ENCODE measurements at regions not wholly inside any gene's neighbourhood (a gene's known extent, or its start where the extent isn't known, plus 50 kb on each side); places are given as distances from the start of the nearest gene placed in this dataset.
"Not testable (repeated sequence)": the region's sequence is repeated elsewhere in the genome, so short reads cannot be mapped to it uniquely, and the experiment has no call there.

- ATAC-seq = no peak
- no peak overlapping the region for H3K27ac ChIP-seq
- H3K4me3 ChIP-seq = no peak overlapping the region
- no peak for DNase-seq
- no peaks in the 10 kb centered on the region for H3K36me3 ChIP-seq
- TF ChIP-seq POLR2A (IDR thresholded peaks at IDR 0.05) = no peak
- TF ChIP-seq, protein P1, sequence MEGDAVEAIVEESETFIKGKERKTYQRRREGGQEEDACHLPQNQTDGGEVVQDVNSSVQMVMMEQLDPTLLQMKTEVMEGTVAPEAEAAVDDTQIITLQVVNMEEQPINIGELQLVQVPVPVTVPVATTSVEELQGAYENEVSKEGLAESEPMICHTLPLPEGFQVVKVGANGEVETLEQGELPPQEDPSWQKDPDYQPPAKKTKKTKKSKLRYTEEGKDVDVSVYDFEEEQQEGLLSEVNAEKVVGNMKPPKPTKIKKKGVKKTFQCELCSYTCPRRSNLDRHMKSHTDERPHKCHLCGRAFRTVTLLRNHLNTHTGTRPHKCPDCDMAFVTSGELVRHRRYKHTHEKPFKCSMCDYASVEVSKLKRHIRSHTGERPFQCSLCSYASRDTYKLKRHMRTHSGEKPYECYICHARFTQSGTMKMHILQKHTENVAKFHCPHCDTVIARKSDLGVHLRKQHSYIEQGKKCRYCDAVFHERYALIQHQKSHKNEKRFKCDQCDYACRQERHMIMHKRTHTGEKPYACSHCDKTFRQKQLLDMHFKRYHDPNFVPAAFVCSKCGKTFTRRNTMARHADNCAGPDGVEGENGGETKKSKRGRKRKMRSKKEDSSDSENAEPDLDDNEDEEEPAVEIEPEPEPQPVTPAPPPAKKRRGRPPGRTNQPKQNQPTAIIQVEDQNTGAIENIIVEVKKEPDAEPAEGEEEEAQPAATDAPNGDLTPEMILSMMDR (IDR thresholded peaks at IDR 0.05) = no peak
- intact Hi-C loops (cut with DNase I) = no loop called here
- WGBS (ENCODE audit: insufficient coverage, low coverage, low lambda C conversion rate, missing lambda C conversion rate) = 78% methylated on average over 7 of the region's 16 CpGs
- no peaks in the 10 kb centered on the region for H3K27me3 ChIP-seq
- no peaks in the 10 kb centered on the region for H3K4me1 ChIP-seq
- no peaks in the 10 kb centered on the region for H3K9me3 ChIP-seq
These were observed 310.6 kb downstream of the SEMA3D start for GRCh38 chr7:84876061-84876821.

DNA sequence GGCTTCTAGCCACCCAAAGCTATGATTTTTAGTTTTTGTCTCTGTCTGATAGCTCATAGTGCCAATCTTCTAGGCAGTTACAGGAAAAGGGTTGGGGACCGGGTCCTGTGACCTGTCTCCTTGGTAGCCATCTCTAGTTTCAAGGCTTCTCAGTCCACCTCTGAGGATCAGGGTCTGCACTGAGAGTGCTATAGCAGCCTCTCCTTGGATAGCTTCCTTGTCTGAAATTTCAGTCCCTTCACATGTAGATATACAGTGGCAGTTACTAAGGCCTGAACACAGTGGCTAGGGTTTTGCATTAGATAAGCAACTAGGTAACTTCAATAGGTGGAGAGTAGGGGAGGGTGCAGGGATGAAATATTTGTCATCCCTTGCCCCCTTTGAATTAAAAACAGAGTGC lies 321.3 kb downstream of the SEMA3D start:
- H3K9me3 ChIP-seq = no peaks in the 10 kb centered on the region
- DNase-seq = no peak
- intact Hi-C loops (cut with DNase I) = no loop called here
- H3K4me1 ChIP-seq = no peaks in the 10 kb centered on the region
- no peak overlapping the region for H3K27ac ChIP-seq
- no peak overlapping the region for H3K4me3 ChIP-seq
- TF ChIP-seq, protein P1 (IDR thresholded peaks at IDR 0.05) = no peak
- TF ChIP-seq POLR2A (IDR thresholded peaks at IDR 0.05) = no peak
- WGBS (ENCODE audit: insufficient coverage, low coverage, low lambda C conversion rate, missing lambda C conversion rate) = 55% methylated on average over 1 of the region's 1 CpG
- H3K36me3 ChIP-seq = no peaks in the 10 kb centered on the region
- ATAC-seq = no peak
- H3K27me3 ChIP-seq = no peaks in the 10 kb centered on the region

GRCh38 chr7:84857336-84857735 lies 329.5 kb downstream of the SEMA3D start:
- Histone ChIP-seq H3K4me3 (no peak overlapping the region), H3K27me3 (no peaks in the 10 kb centered on the region), H3K36me3 (no peaks in the 10 kb centered on the region), H3K9me3 (no peaks in the 10 kb centered on the region), H3K4me1 (no peaks in the 10 kb centered on the region), H3K27ac (no peak overlapping the region)
- ATAC-seq (no peak), DNase-seq (no peak)
- TF ChIP-seq, protein P1 (IDR thresholded peaks at IDR 0.05) = no peak
- TF ChIP-seq POLR2A (IDR thresholded peaks at IDR 0.05) = no peak
- intact Hi-C loops (cut with DNase I) = no loop called here
- WGBS (ENCODE audit: insufficient coverage, low coverage, low lambda C conversion rate, missing lambda C conversion rate) = 52% methylated on average over 3 of the region's 3 CpGs

- Histone ChIP-seq H3K27me3 (no peaks in the 10 kb centered on the region), H3K9me3 (no peaks in the 10 kb centered on the region), H3K4me1 (no peaks in the 10 kb centered on the region), H3K4me3 (no peak overlapping the region), H3K27ac (no peak overlapping the region), H3K36me3 (no peaks in the 10 kb centered on the region)
- DNase-seq (no peak), ATAC-seq (no peak)
- intact Hi-C loops (cut with DNase I) = no loop called here
- TF ChIP-seq, protein P1 (IDR thresholded peaks at IDR 0.05) = no peak
- no peak for TF ChIP-seq POLR2A (IDR thresholded peaks at IDR 0.05)
These were observed 331.1 kb downstream of the SEMA3D start for GRCh38 chr7:84855758-84856157.

DNA sequence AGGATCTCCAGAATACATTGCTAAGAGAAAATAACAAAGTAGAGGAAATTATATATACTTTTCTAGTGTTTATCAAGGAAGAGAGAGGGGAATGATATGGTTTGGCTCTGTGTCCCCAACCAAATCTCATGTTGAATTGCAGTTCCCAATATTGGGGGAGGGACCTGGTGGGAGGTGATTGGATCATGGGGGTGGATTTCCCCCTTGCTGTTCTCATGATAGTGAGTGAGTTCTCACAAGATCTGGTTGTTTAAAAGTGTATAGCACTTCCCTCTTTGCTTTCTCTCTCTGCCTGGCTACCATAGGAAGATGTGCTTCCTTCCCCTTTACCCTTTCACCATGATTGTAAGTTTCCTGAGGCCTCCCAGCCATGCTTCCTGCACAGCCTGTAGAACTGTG lies 337.9 kb downstream of the SEMA3D start:
- H3K4me3 ChIP-seq; H3K27ac ChIP-seq; H3K4me1 ChIP-seq; H3K9me3 ChIP-seq; ATAC-seq; DNase-seq; intact Hi-C loops (cut with DNase I); H3K27me3 ChIP-seq; H3K36me3 ChIP-seq: not testable (repeated sequence)

Data from right lobe of liver (tissue), 6 donors.